ENCODE measurements at regions not wholly inside any gene's neighbourhood (a gene's known extent, or its start where the extent isn't known, plus 50 kb on each side); places are given as distances from the start of the nearest gene placed in this dataset.

GRCh38 chr1:216809649-216810048 lies 86.4 kb upstream of the ESRRG start:
- no peaks in the 10 kb centered on the region for H3K27me3 ChIP-seq (ENCODE audit: control insufficient read depth, low read length)
- no peak overlapping the region for H3K4me2 ChIP-seq (ENCODE audit: low read length)
- H3K79me2 ChIP-seq (ENCODE audit: control insufficient read depth, low read length) = no peaks in the 10 kb centered on the region
- H3K36me3 ChIP-seq (ENCODE audit: control insufficient read depth, low read length) = no peaks in the 10 kb centered on the region
- no peaks in the 10 kb centered on the region for H3K9me2 ChIP-seq (replicated peaks; ENCODE audit: control insufficient read depth, low read length)
- no peaks in the 10 kb centered on the region for H3K9me3 ChIP-seq (ENCODE audit: control insufficient read depth, insufficient read depth, low read length)
- H3F3A ChIP-seq (ENCODE audit: control insufficient read depth, insufficient read depth) = no peaks in the 10 kb centered on the region
- H3K4me1 ChIP-seq (ENCODE audit: control insufficient read depth, low read length) = no peaks in the 10 kb centered on the region
- no peaks in the 10 kb centered on the region for H4K20me1 ChIP-seq (ENCODE audit: control insufficient read depth, insufficient read depth, low read depth, low read length)
- H3K27ac ChIP-seq (ENCODE audit: low read depth, low read length) = no peak overlapping the region
- no peak overlapping the region for H3K4me3 ChIP-seq (ENCODE audit: low read length)
- TF ChIP-seq, protein P1, sequence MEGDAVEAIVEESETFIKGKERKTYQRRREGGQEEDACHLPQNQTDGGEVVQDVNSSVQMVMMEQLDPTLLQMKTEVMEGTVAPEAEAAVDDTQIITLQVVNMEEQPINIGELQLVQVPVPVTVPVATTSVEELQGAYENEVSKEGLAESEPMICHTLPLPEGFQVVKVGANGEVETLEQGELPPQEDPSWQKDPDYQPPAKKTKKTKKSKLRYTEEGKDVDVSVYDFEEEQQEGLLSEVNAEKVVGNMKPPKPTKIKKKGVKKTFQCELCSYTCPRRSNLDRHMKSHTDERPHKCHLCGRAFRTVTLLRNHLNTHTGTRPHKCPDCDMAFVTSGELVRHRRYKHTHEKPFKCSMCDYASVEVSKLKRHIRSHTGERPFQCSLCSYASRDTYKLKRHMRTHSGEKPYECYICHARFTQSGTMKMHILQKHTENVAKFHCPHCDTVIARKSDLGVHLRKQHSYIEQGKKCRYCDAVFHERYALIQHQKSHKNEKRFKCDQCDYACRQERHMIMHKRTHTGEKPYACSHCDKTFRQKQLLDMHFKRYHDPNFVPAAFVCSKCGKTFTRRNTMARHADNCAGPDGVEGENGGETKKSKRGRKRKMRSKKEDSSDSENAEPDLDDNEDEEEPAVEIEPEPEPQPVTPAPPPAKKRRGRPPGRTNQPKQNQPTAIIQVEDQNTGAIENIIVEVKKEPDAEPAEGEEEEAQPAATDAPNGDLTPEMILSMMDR (IDR thresholded peaks at IDR 0.05; ENCODE audit: low read depth, low read length, poor library complexity, severe bottlenecking) = no peak
- no peak for TF ChIP-seq EZH2phosphoT487 (IDR thresholded peaks at IDR 0.05; ENCODE audit: borderline replicate concordance, low read length)

- Histone ChIP-seq H3K79me2 (ENCODE audit: control insufficient read depth, low read length) (no peaks in the 10 kb centered on the region), H3K27me3 (ENCODE audit: control insufficient read depth, low read length) (no peaks in the 10 kb centered on the region), H3K4me1 (ENCODE audit: control insufficient read depth, low read length) (no peaks in the 10 kb centered on the region), H3K9me3 (ENCODE audit: control insufficient read depth, insufficient read depth, low read length) (no peaks in the 10 kb centered on the region), H4K20me1 (ENCODE audit: control insufficient read depth, insufficient read depth, low read depth, low read length) (no peaks in the 10 kb centered on the region), H3F3A (ENCODE audit: control insufficient read depth, insufficient read depth) (no peaks in the 10 kb centered on the region), H3K4me2 (ENCODE audit: low read length) (no peak overlapping the region), H3K27ac (ENCODE audit: low read depth, low read length) (no peak overlapping the region), H3K36me3 (ENCODE audit: control insufficient read depth, low read length) (no peaks in the 10 kb centered on the region), H3K4me3 (ENCODE audit: low read length) (no peak overlapping the region), H3K9me2 (replicated peaks; ENCODE audit: control insufficient read depth, low read length) (no peaks in the 10 kb centered on the region)
- no peak for TF ChIP-seq EZH2phosphoT487 (IDR thresholded peaks at IDR 0.05; ENCODE audit: borderline replicate concordance, low read length)
- TF ChIP-seq, protein P1 (IDR thresholded peaks at IDR 0.05; ENCODE audit: low read depth, low read length, poor library complexity, severe bottlenecking) = no peak
Measured at GRCh38 chr1:216807696-216808095, 84.5 kb upstream of the ESRRG start.

- Histone ChIP-seq H3K4me3 (ENCODE audit: low read length) (no peak overlapping the region), H3K27ac (ENCODE audit: low read depth, low read length) (no peak overlapping the region), H3K79me2 (ENCODE audit: control insufficient read depth, low read length) (no peaks in the 10 kb centered on the region), H3F3A (ENCODE audit: control insufficient read depth, insufficient read depth) (no peaks in the 10 kb centered on the region), H3K4me1 (ENCODE audit: control insufficient read depth, low read length) (no peaks in the 10 kb centered on the region), H3K9me2 (replicated peaks; ENCODE audit: control insufficient read depth, low read length) (no peaks in the 10 kb centered on the region), H3K4me2 (ENCODE audit: low read length) (no peak overlapping the region), H4K20me1 (ENCODE audit: control insufficient read depth, insufficient read depth, low read depth, low read length) (no peaks in the 10 kb centered on the region), H3K36me3 (ENCODE audit: control insufficient read depth, low read length) (no peaks in the 10 kb centered on the region), H3K9me3 (ENCODE audit: control insufficient read depth, insufficient read depth, low read length) (no peaks in the 10 kb centered on the region), H3K27me3 (ENCODE audit: control insufficient read depth, low read length) (no peaks in the 10 kb centered on the region)
- no peak for TF ChIP-seq EZH2phosphoT487 (IDR thresholded peaks at IDR 0.05; ENCODE audit: borderline replicate concordance, low read length)
- TF ChIP-seq, protein P1 (IDR thresholded peaks at IDR 0.05; ENCODE audit: low read depth, low read length, poor library complexity, severe bottlenecking) = no peak
Measured at GRCh38 chr1:216805953-216806352, 82.7 kb upstream of the ESRRG start.

GRCh38 chr1:216805233-216805632 lies 82.0 kb upstream of the ESRRG start:
- H3K9me3 ChIP-seq (ENCODE audit: control insufficient read depth, insufficient read depth, low read length) = no peaks in the 10 kb centered on the region
- H3F3A ChIP-seq (ENCODE audit: control insufficient read depth, insufficient read depth) = no peaks in the 10 kb centered on the region
- no peaks in the 10 kb centered on the region for H3K9me2 ChIP-seq (replicated peaks; ENCODE audit: control insufficient read depth, low read length)
- no peaks in the 10 kb centered on the region for H3K79me2 ChIP-seq (ENCODE audit: control insufficient read depth, low read length)
- no peaks in the 10 kb centered on the region for H3K27me3 ChIP-seq (ENCODE audit: control insufficient read depth, low read length)
- H3K27ac ChIP-seq (ENCODE audit: low read depth, low read length) = no peak overlapping the region
- no peaks in the 10 kb centered on the region for H3K4me1 ChIP-seq (ENCODE audit: control insufficient read depth, low read length)
- no peak for TF ChIP-seq EZH2phosphoT487 (IDR thresholded peaks at IDR 0.05; ENCODE audit: borderline replicate concordance, low read length)
- TF ChIP-seq, protein P1 (IDR thresholded peaks at IDR 0.05; ENCODE audit: low read depth, low read length, poor library complexity, severe bottlenecking) = no peak
- H3K4me2 ChIP-seq (ENCODE audit: low read length) = no peak overlapping the region
- H3K36me3 ChIP-seq (ENCODE audit: control insufficient read depth, low read length) = no peaks in the 10 kb centered on the region
- H3K4me3 ChIP-seq (ENCODE audit: low read length) = no peak overlapping the region
- no peaks in the 10 kb centered on the region for H4K20me1 ChIP-seq (ENCODE audit: control insufficient read depth, insufficient read depth, low read depth, low read length)

Data from DOHH2 (cell line).